ENCODE measurements at regions not wholly inside any gene's neighbourhood (a gene's known extent, or its start where the extent isn't known, plus 50 kb on each side); places are given as distances from the start of the nearest gene placed in this dataset.

- TF ChIP-seq CTCF (IDR thresholded peaks at IDR 0.05) (no peak), POLR2AphosphoS5 (IDR thresholded peaks at IDR 0.05) (no peak), POLR2A (IDR thresholded peaks at IDR 0.05; ENCODE audit: low read depth) (no peak), EP300 (IDR thresholded peaks at IDR 0.05) (no peak)
Observed at GRCh38 chr3:106969596-106969995, 407.6 kb upstream of the CCDC54 start.

Data from esophagus muscularis mucosa (tissue), 4 donors.